MM.1S (cell line): ENCODE measurements at regions not wholly inside any gene's neighbourhood (a gene's known extent, or its start where the extent isn't known, plus 50 kb on each side); places are given as distances from the start of the nearest gene placed in this dataset.

ENCODE experiments used
- EZH2 ChIP-seq: fragments of 300-600 bp; sonication (generic); optimal IDR thresholded peaks from 2 replicates; pipeline ENCODE3; 2017; ENCODE audit warnings: low read depth, mild to moderate bottlenecking, antibody characterized with exemption, low read length, mixed read lengths
- EZH2phosphoT487 ChIP-seq: fragments of 300-600 bp; sonication (generic); IDR thresholded peaks from 2 replicates; pipeline ENCODE4 v1.6.1; 2018; ENCODE audit warnings: antibody characterized with exemption, low read length
- TF ChIP-seq, protein P1 (sequence below): fragments of 300-600 bp; sonication (generic); IDR thresholded peaks from 2 replicates; pipeline ENCODE4 v1.5.1; 2016; ENCODE audit warnings: antibody characterized with exemption, low read length, mixed read lengths

DNA sequence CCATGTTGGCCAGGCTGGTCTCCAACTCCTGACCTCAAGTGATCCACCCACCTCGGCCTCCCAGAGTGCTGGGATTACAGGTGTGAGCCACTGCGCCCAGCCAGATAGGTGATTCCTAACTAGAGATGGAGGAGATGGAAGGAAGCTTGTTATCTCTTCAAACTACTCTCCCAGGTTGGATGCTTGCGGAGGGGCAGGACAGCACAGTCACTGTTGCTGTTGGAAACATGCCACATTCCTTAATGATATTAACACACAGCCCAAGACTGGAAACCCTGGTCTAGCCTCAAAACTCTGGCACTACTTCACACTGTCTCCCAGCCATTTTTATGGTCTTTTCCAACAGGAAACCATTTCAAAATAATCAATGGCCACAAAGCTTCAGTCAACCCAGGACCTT, 468.8 kb upstream of the NRP1 start:
- TF ChIP-seq, protein P1, sequence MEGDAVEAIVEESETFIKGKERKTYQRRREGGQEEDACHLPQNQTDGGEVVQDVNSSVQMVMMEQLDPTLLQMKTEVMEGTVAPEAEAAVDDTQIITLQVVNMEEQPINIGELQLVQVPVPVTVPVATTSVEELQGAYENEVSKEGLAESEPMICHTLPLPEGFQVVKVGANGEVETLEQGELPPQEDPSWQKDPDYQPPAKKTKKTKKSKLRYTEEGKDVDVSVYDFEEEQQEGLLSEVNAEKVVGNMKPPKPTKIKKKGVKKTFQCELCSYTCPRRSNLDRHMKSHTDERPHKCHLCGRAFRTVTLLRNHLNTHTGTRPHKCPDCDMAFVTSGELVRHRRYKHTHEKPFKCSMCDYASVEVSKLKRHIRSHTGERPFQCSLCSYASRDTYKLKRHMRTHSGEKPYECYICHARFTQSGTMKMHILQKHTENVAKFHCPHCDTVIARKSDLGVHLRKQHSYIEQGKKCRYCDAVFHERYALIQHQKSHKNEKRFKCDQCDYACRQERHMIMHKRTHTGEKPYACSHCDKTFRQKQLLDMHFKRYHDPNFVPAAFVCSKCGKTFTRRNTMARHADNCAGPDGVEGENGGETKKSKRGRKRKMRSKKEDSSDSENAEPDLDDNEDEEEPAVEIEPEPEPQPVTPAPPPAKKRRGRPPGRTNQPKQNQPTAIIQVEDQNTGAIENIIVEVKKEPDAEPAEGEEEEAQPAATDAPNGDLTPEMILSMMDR, result no peak
- TF ChIP-seq EZH2 (no peak), EZH2phosphoT487 (no peak)
